ES-I3 (cell line): ENCODE measurements at regions not wholly inside any gene's neighbourhood (a gene's known extent, or its start where the extent isn't known, plus 50 kb on each side); places are given as distances from the start of the nearest gene placed in this dataset.

Experiments used
- H3K36me3 ChIP-seq: 2 replicates; pipeline ENCODE4 v1.6.1; 2013; ENCODE audit warnings: mild to moderate bottlenecking, low read length, control low read depth, moderate library complexity; ENCODE audit not compliant: insufficient read depth
- H3K4me1 ChIP-seq: 2 replicates; pipeline ENCODE4 v1.6.1; 2013; ENCODE audit warnings: mild to moderate bottlenecking, control low read depth, low read length; ENCODE audit not compliant: insufficient read depth
- H3K9ac ChIP-seq: 2 replicates; pipeline ENCODE4 v1.6.1; 2013; ENCODE audit warnings: low read depth, mild to moderate bottlenecking, low read length, moderate library complexity
- H3K9me3 ChIP-seq: 2 replicates; pipeline ENCODE4 v1.6.1; 2013; ENCODE audit warnings: mild to moderate bottlenecking, low read length, moderate library complexity; ENCODE audit not compliant: control insufficient read depth, insufficient read depth

DNA sequence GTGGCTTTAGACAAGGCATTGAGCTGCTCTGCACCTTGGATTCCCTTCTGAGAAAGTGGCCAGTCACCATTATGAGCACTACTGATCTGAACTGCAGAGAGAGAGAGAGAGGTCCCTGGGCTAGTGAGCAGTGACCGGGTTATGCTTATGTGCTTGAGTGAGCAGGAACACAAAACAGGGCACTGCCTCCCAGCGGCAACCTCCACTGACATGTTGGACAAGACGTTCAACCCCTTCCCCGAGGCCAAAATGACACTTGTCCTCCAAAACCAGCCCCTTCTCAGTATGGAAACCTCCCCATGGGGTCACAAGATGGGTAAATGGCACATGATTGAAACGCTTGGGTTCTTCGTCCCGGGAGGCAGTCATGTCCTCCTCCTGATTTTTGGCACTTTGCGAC, 339.4 kb upstream of the ZMIZ1 start:
- no peaks in the 10 kb centered on the region for H3K4me1 ChIP-seq
- no peaks in the 10 kb centered on the region for H3K36me3 ChIP-seq
- no peak overlapping the region for H3K9ac ChIP-seq
- H3K9me3 ChIP-seq = no peaks in the 10 kb centered on the region

DNA sequence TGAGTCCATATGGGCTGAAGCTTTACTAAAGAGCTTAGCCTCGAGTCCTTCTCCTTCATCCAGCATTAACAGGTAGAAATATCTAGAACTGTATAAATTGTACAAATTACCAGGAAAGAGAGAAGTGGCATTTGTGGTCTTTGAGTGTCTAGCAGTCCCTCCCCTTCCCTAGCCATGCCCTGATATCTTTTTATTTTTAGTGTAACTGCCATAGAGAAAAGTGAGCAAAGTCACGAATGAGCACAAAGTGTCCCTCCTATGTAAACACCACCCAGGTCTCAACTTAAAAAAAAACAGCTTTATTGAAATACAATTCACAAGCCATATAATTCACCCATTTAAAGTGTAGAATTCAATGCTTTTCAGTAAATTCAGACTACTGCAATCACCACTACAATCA, 339.0 kb upstream of the ZMIZ1 start:
- no peak overlapping the region for H3K9ac ChIP-seq
- no peaks in the 10 kb centered on the region for H3K9me3 ChIP-seq
- H3K36me3 ChIP-seq = no peaks in the 10 kb centered on the region
- H3K4me1 ChIP-seq = no peaks in the 10 kb centered on the region

DNA sequence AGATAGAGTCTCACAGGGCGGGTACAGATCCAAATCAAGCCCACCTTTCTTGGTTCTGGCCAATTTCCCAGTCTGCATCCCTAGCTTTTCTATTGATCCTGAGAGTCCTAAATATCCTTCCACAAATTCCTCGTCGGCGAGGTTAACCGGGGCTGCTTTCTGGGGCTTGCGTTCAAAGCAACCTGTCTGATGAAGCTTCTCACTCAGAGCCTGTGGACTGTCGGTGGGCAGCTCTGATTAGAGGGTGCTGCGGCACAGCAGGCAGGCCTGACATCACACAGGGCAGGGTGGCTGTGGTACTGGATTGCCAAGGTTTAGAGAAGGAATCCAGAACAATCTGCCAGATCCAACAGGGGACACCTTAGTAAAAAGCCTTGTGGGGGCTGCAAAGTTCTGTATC, 338.0 kb upstream of the ZMIZ1 start:
- Histone ChIP-seq H3K4me1 (no peaks in the 10 kb centered on the region), H3K36me3 (no peaks in the 10 kb centered on the region), H3K9me3 (no peaks in the 10 kb centered on the region), H3K9ac (no peak overlapping the region)

GRCh38 chr10:78731675-78732074, 337.1 kb upstream of the ZMIZ1 start:
- no peak overlapping the region for H3K9ac ChIP-seq
- H3K9me3 ChIP-seq = no peaks in the 10 kb centered on the region
- H3K4me1 ChIP-seq = no peaks in the 10 kb centered on the region
- H3K36me3 ChIP-seq = no peaks in the 10 kb centered on the region

DNA sequence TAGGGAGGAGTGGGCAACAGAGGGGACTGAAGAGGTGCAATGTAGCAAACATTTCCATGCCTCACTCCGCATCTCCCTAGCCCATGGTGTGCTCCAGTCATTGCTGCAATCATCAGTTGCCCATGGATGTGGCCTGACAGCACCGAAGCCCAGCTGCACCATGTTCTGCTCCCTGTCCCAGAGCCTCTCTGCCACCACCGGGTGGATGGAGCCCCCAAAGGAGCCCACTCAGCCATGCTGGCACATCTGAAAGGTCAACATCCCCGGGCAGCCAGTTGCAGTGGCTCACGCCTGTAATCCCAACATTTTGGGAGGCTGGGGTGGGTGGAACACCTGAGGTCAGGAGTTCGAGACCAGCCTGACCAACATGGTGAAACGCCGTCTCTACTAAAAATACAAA, 336.4 kb upstream of the ZMIZ1 start:
- Histone ChIP-seq H3K36me3 (no peaks in the 10 kb centered on the region), H3K9ac (no peak overlapping the region), H3K4me1 (no peaks in the 10 kb centered on the region), H3K9me3 (no peaks in the 10 kb centered on the region)

GRCh38 chr10:78736926-78737630, 331.7 kb upstream of the ZMIZ1 start:
- Histone ChIP-seq H3K9ac (no peak overlapping the region), H3K4me1 (peaks cover 7% of the 10 kb centered on the region), H3K36me3 (no peaks in the 10 kb centered on the region), H3K9me3 (no peaks in the 10 kb centered on the region)

DNA sequence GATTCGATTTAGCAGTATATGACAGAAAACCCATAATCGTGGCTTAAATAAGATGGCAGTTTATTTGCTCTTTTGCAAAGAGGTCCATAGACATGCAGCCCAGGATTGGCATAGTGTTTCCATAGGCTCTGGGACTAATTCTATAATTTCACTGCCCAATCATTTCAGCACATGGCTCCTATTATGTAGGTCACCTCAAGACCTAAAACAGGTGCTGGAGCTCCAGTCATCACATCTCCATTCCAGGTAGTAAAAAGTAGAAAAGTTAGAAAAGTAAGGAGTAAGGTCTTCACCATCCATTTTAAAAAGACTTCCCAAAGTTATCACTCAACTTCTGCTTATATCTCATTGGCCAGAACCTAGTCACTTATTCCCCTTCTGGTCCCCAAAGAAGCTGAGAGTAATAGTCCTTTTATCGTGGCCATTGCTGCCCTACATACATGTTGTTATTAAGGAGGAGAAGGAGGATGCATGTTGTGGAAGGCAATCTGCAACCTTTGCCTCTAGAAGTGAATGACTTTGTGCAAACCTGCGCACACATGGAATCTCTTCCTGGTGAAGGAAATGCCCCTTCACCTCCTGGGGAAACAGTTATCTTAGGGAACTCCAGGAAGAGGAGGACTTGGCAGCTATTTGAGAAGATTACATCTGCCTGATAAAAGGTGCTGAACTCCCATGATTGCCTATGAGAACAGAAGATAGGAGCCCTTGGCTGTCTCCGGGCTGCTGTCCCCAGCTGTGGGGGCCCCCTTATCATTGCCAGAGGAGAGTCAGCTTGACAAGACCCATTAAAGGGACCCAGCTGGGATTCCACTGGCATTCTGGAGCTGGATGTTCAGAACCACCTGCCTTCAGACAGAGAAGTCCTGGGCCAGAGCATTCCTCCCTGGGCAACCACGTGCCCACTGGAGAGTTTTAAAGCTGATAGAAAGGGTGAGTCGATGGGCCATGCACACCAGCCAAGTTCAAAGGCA, 330.6 kb upstream of the ZMIZ1 start:
- peaks cover 7% of the 10 kb centered on the region for H3K4me1 ChIP-seq
- H3K9me3 ChIP-seq = no peaks in the 10 kb centered on the region
- no peak overlapping the region for H3K9ac ChIP-seq
- H3K36me3 ChIP-seq = no peaks in the 10 kb centered on the region

DNA sequence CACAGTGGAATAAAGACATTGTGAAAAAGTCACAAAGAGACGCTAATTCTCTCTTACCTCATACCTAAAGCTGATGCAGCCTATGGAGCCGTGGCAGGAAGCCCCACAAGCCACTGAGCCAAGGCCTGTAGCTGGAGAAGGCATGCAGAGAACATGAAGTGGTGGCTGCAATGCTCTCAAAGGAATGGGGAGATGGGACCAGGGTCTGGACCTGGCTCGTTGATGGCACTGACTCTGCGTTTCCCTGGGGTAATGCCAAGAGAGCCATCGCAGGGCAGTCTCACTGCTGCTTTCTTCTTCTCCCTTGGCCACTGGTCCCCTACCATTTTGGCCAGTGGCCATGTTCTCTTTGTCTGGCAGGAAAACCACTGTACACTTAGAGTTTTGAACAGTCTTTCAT, 329.9 kb upstream of the ZMIZ1 start:
- Histone ChIP-seq H3K9ac (no peak overlapping the region), H3K36me3 (no peaks in the 10 kb centered on the region), H3K4me1 (peaks cover 7% of the 10 kb centered on the region), H3K9me3 (no peaks in the 10 kb centered on the region)

DNA sequence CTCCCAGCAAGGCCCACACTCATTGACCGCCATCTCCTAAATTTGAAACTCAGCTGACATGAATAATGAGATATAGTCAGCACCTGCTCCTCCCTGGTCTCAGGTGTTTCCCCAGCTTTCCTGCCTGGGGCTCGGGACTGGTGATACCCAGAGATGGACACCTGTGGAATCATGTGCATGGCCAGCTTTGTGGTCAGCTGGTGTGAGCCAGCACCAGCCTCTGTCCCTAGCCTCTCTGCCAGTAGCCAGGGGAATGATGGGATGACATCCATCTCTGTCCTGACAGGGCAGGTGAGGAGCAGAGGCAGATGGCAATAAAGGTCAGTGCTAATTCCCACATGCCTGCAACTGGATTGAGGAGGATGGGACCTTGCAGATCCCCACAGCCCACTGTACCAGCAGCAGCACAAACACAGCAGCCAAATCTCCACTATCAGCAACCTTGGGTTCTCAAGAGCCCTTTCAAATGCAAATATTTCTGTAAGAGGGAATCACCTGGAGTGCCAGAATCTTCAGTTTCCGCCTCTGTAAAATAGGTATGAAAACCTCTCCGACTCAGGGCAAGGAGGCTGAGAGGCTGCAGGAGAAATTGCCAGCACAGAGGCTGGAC, 329.2 kb upstream of the ZMIZ1 start:
- H3K9me3 ChIP-seq = no peaks in the 10 kb centered on the region
- H3K36me3 ChIP-seq = no peaks in the 10 kb centered on the region
- no peak overlapping the region for H3K9ac ChIP-seq
- H3K4me1 ChIP-seq = peaks cover 7% of the 10 kb centered on the region

- Histone ChIP-seq H3K36me3 (no peaks in the 10 kb centered on the region), H3K4me1 (peaks cover 14% of the 10 kb centered on the region), H3K9ac (no peak overlapping the region), H3K9me3 (no peaks in the 10 kb centered on the region)
Observed at GRCh38 chr10:78740976-78741915, 327.5 kb upstream of the ZMIZ1 start.

GRCh38 chr10:78742406-78742729, 326.4 kb upstream of the ZMIZ1 start:
- Histone ChIP-seq H3K9me3 (no peaks in the 10 kb centered on the region), H3K4me1 (peaks cover 18% of the 10 kb centered on the region), H3K36me3 (no peaks in the 10 kb centered on the region), H3K9ac (no peak overlapping the region)

GRCh38 chr10:78742730-78743615, 325.8 kb upstream of the ZMIZ1 start:
- H3K9me3 ChIP-seq = no peaks in the 10 kb centered on the region
- no peaks in the 10 kb centered on the region for H3K36me3 ChIP-seq
- H3K9ac ChIP-seq = no peak overlapping the region
- H3K4me1 ChIP-seq = peaks cover 18% of the 10 kb centered on the region

DNA sequence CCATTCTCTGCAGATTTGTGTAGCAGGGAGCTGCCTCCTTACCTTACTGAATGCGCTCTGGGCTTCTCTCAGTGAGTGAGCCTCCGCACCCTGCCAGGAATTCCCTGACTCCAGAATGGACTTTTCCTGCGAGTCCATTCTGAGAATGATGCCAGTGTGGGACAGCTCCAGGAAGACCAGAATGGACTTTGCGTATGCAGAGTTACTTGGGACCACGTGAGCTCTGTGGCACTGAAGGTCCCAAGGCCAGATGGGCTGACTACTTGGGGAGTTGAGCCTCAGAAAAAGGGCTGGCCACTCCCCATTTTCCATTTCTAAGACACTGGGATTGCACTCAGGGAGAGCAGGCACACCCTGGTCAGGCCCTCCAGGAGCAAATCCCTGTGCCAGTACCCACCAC, 324.7 kb upstream of the ZMIZ1 start:
- Histone ChIP-seq H3K9me3 (no peaks in the 10 kb centered on the region), H3K9ac (no peak overlapping the region), H3K36me3 (no peaks in the 10 kb centered on the region), H3K4me1 (peaks cover 18% of the 10 kb centered on the region)
